HG03066 (cell line): ENCODE measurements at regions not wholly inside any gene's neighbourhood (a gene's known extent, or its start where the extent isn't known, plus 50 kb on each side); places are given as distances from the start of the nearest gene placed in this dataset.

Source experiments
- ATAC-seq: cut with Tn5 transposase; IDR thresholded peaks from one replicate; pipeline ENCODE4 v1.9.1; 2021; ENCODE audit warnings: low read depth; ENCODE audit not compliant: unreplicated experiment

- no peak for ATAC-seq
Observed at GRCh38 chr13:67645874-67646467, 415.8 kb upstream of the PCDH9 start.

- no peak for ATAC-seq
Observed at GRCh38 chr13:67643516-67644055, 413.4 kb upstream of the PCDH9 start.

GRCh38 chr13:67642657-67643056 is 412.5 kb upstream of the PCDH9 start:
- ATAC-seq, result no peak

GRCh38 chr13:67635754-67636153 is 405.6 kb upstream of the PCDH9 start:
- no peak for ATAC-seq

- no peak for ATAC-seq
Observed at GRCh38 chr13:67632590-67632989, 402.5 kb upstream of the PCDH9 start.

GRCh38 chr13:67630640-67631039 is 400.5 kb upstream of the PCDH9 start:
- ATAC-seq, result no peak

- no peak for ATAC-seq
Observed at GRCh38 chr13:67623630-67624029, 393.5 kb upstream of the PCDH9 start.

GRCh38 chr13:67620665-67621064 is 390.5 kb upstream of the PCDH9 start:
- no peak for ATAC-seq

GRCh38 chr13:67619995-67620380 is 389.9 kb upstream of the PCDH9 start:
- no peak for ATAC-seq

GRCh38 chr13:67619351-67619994 is 389.3 kb upstream of the PCDH9 start:
- ATAC-seq, result no peak

GRCh38 chr13:67614579-67614978 is 384.4 kb upstream of the PCDH9 start:
- no peak for ATAC-seq

GRCh38 chr13:67614013-67614412 is 383.9 kb upstream of the PCDH9 start:
- ATAC-seq, result no peak

GRCh38 chr13:67588607-67589006 is 358.5 kb upstream of the PCDH9 start:
- ATAC-seq, result no peak

GRCh38 chr13:67577361-67577760 is 347.2 kb upstream of the PCDH9 start:
- ATAC-seq, result no peak

GRCh38 chr13:67574320-67575233 is 344.4 kb upstream of the PCDH9 start:
- ATAC-seq, result no peak

GRCh38 chr13:67568205-67568604 is 338.1 kb upstream of the PCDH9 start:
- ATAC-seq, result no peak

- ATAC-seq, result no peak
Observed at GRCh38 chr13:67557642-67558241, 327.6 kb upstream of the PCDH9 start.

GRCh38 chr13:67557118-67557517 is 327.0 kb upstream of the PCDH9 start:
- ATAC-seq, result no peak

GRCh38 chr13:67554746-67555452 is 324.8 kb upstream of the PCDH9 start:
- no peak for ATAC-seq

- ATAC-seq, result no peak
Observed at GRCh38 chr13:67554286-67554685, 324.1 kb upstream of the PCDH9 start.
